GM23248 (cell line): ENCODE measurements at regions not wholly inside any gene's neighbourhood (a gene's known extent, or its start where the extent isn't known, plus 50 kb on each side); places are given as distances from the start of the nearest gene placed in this dataset.

Experiments
- DNase-seq: peaks from one replicate; pipeline ENCODE4 v3.0.0-alpha.2; 2015
- H2AFZ ChIP-seq: fragments of 200-600 bp; sonication (generic); 2 replicates; pipeline ENCODE4 v1.6.1; 2016; ENCODE audit warnings: antibody characterized with exemption
- H3F3A ChIP-seq: fragments of 200-600 bp; sonication (generic); 2 replicates; pipeline ENCODE4 v1.6.1; 2016; ENCODE audit warnings: mild to moderate bottlenecking, antibody characterized with exemption, mixed run types; ENCODE audit not compliant: insufficient read depth
- H3K27ac ChIP-seq: fragments of 200-600 bp; sonication (generic); 2 replicates; pipeline ENCODE4 v1.5.1; 2016; ENCODE audit warnings: mild to moderate bottlenecking
- H3K27me3 ChIP-seq: fragments of 200-600 bp; sonication (generic); replicated peaks from 2 replicates; pipeline ENCODE4 v1.6.1; 2016; ENCODE audit warnings: mild to moderate bottlenecking; ENCODE audit not compliant: insufficient read depth
- H3K36me3 ChIP-seq: fragments of 200-600 bp; sonication (generic); 2 replicates; pipeline ENCODE4 v1.6.1; 2016; ENCODE audit warnings: low read depth, mild to moderate bottlenecking
- H3K4me1 ChIP-seq: fragments of 200-600 bp; sonication (generic); 2 replicates; pipeline ENCODE4 v1.6.1; 2016; ENCODE audit warnings: mild to moderate bottlenecking; ENCODE audit not compliant: insufficient read depth
- H3K4me2 ChIP-seq: fragments of 200-600 bp; sonication (generic); one replicate; pipeline ENCODE4 v1.6.1; 2016; ENCODE audit warnings: mild to moderate bottlenecking; ENCODE audit not compliant: unreplicated experiment
- H3K4me3 ChIP-seq: fragments of 200-600 bp; sonication (generic); 2 replicates; pipeline ENCODE4 v1.5.1; 2016; ENCODE audit warnings: mild to moderate bottlenecking
- H3K79me2 ChIP-seq: fragments of 200-600 bp; sonication (generic); 2 replicates; pipeline ENCODE4 v1.6.1; 2016; ENCODE audit warnings: mild to moderate bottlenecking; ENCODE audit not compliant: insufficient read depth
- H3K9ac ChIP-seq: fragments of 200-600 bp; sonication (generic); 2 replicates; pipeline ENCODE4 v1.6.1; 2016; ENCODE audit warnings: mild to moderate bottlenecking
- H3K9me2 ChIP-seq: fragments of 200-600 bp; sonication (generic); 2 replicates; pipeline ENCODE4 v1.6.1; 2016; ENCODE audit warnings: mixed run types, mild to moderate bottlenecking, moderate library complexity; ENCODE audit not compliant: insufficient read depth
- H3K9me3 ChIP-seq: fragments of 200-600 bp; sonication (generic); one replicate; pipeline ENCODE4 v1.6.1; 2017; ENCODE audit warnings: low read depth
- H4K20me1 ChIP-seq: fragments of 200-600 bp; sonication (generic); 2 replicates; pipeline ENCODE4 v1.6.0; 2016; ENCODE audit not compliant: insufficient read depth
- EZH2 ChIP-seq: fragments of 200-600 bp; sonication (generic); IDR thresholded peaks from 2 replicates; pipeline ENCODE4 v1.6.1; 2018; ENCODE audit warnings: antibody characterized with exemption, mild to moderate bottlenecking; ENCODE audit not compliant: insufficient read depth, poor library complexity, severe bottlenecking
- EZH2phosphoT487 ChIP-seq: fragments of 200-600 bp; sonication (generic); IDR thresholded peaks from 2 replicates; pipeline ENCODE4 v1.6.1; 2018; ENCODE audit warnings: antibody characterized with exemption, moderate library complexity, mild to moderate bottlenecking, low read depth; ENCODE audit not compliant: insufficient read depth
- WGBS, 2 experiments: methylation state at CpG; one replicate each; pipeline ENCODE4 v1.1.6; 2015 to 2017; ENCODE audit warnings: low lambda C conversion rate in 2 of 2, low coverage in 1 of 2; ENCODE audit errors: missing lambda C conversion rate in 2 of 2; 5-methylcytosine and 5-hydroxymethylcytosine counted together
- in situ Hi-C: fragments of 300-500 bp; cut with MboI; formaldehyde crosslinking; loops from 2 replicates; pipeline ENCODE4 v1.15.0; 2020

GRCh38 chr1:195872376-195872775, 735.9 kb downstream of the KCNT2 start:
- no peaks in the 10 kb centered on the region for H3K4me1 ChIP-seq
- no peak for DNase-seq
- TF ChIP-seq EZH2phosphoT487 (no peak), EZH2 (no peak)
- H3K9me3 ChIP-seq = no peaks in the 10 kb centered on the region
- no peaks in the 10 kb centered on the region for H3K27me3 ChIP-seq
- H3K4me3 ChIP-seq = no peak overlapping the region
- no peak overlapping the region for H3K27ac ChIP-seq
- no peak overlapping the region for H3K4me2 ChIP-seq
- H2AFZ ChIP-seq = no peak overlapping the region
- no peaks in the 10 kb centered on the region for H3F3A ChIP-seq
- H4K20me1 ChIP-seq = no peaks in the 10 kb centered on the region
- H3K9me2 ChIP-seq = no peaks in the 10 kb centered on the region
- in situ Hi-C loops = no loop called here
- no peaks in the 10 kb centered on the region for H3K36me3 ChIP-seq
- WGBS, 2 experiments = 66 to 69% methylated on average over 3 of the region's 3 CpGs
- no peaks in the 10 kb centered on the region for H3K79me2 ChIP-seq
- no peak overlapping the region for H3K9ac ChIP-seq

GRCh38 chr1:195867638-195868037, 740.6 kb downstream of the KCNT2 start:
- Histone ChIP-seq H3K9ac (no peak overlapping the region), H3K4me3 (no peak overlapping the region), H3K36me3 (no peaks in the 10 kb centered on the region), H3K27me3 (no peaks in the 10 kb centered on the region), H4K20me1 (no peaks in the 10 kb centered on the region), H3K9me2 (no peaks in the 10 kb centered on the region), H2AFZ (no peak overlapping the region), H3K4me1 (no peaks in the 10 kb centered on the region), H3F3A (no peaks in the 10 kb centered on the region), H3K4me2 (no peak overlapping the region), H3K9me3 (no peaks in the 10 kb centered on the region), H3K27ac (no peak overlapping the region), H3K79me2 (no peaks in the 10 kb centered on the region)
- DNase-seq = no peak
- in situ Hi-C loops = no loop called here
- TF ChIP-seq EZH2phosphoT487 = no peak
- no peak for TF ChIP-seq EZH2

- in situ Hi-C loops = no loop called here
These were observed 741.4 kb downstream of the KCNT2 start for GRCh38 chr1:195866781-195867222.

GRCh38 chr1:195866091-195866780, 742.0 kb downstream of the KCNT2 start:
- DNase-seq = no peak
- no peak overlapping the region for H3K4me2 ChIP-seq
- H3K27ac ChIP-seq = no peak overlapping the region
- H4K20me1 ChIP-seq = no peaks in the 10 kb centered on the region
- H3K4me3 ChIP-seq = no peak overlapping the region
- no peaks in the 10 kb centered on the region for H3K79me2 ChIP-seq
- no peaks in the 10 kb centered on the region for H3K4me1 ChIP-seq
- H3K9me3 ChIP-seq = no peaks in the 10 kb centered on the region
- in situ Hi-C loops = no loop called here
- WGBS, 2 experiments = 20 to 24% methylated on average over 6 of the region's 6 CpGs
- H3K9ac ChIP-seq = no peak overlapping the region
- no peaks in the 10 kb centered on the region for H3K9me2 ChIP-seq
- no peaks in the 10 kb centered on the region for H3K27me3 ChIP-seq
- H3F3A ChIP-seq = no peaks in the 10 kb centered on the region
- peak overlapping the region; percentile 66 for H2AFZ ChIP-seq
- no peak for TF ChIP-seq EZH2
- TF ChIP-seq EZH2phosphoT487 = no peak
- H3K36me3 ChIP-seq = no peaks in the 10 kb centered on the region

More at GRCh38 chr1:195866781-195867222, 741.4 kb downstream of the KCNT2 start:
- no peaks in the 10 kb centered on the region for H3K9me2 ChIP-seq
- H3K27me3 ChIP-seq = no peaks in the 10 kb centered on the region
- no peak overlapping the region for H3K4me3 ChIP-seq
- H3K79me2 ChIP-seq = no peaks in the 10 kb centered on the region
- peak overlapping the region; percentile 66 for H2AFZ ChIP-seq
- no peaks in the 10 kb centered on the region for H3F3A ChIP-seq
- no peaks in the 10 kb centered on the region for H3K36me3 ChIP-seq
- no peaks in the 10 kb centered on the region for H4K20me1 ChIP-seq
- DNase-seq = no peak
- H3K9me3 ChIP-seq = no peaks in the 10 kb centered on the region
- H3K27ac ChIP-seq = no peak overlapping the region
- no peak overlapping the region for H3K4me2 ChIP-seq
- TF ChIP-seq EZH2 (no peak), EZH2phosphoT487 (no peak)
- no peaks in the 10 kb centered on the region for H3K4me1 ChIP-seq
- no peak overlapping the region for H3K9ac ChIP-seq
- WGBS, 2 experiments = 80 to 85% methylated on average over 1 of the region's 1 CpG

GRCh38 chr1:195851804-195852203, 756.4 kb downstream of the KCNT2 start:
- TF ChIP-seq EZH2phosphoT487 (no peak), EZH2 (no peak)
- H3K9ac ChIP-seq = no peak overlapping the region
- H3K9me3 ChIP-seq = no peaks in the 10 kb centered on the region
- H3F3A ChIP-seq = no peaks in the 10 kb centered on the region
- H3K27me3 ChIP-seq = no peaks in the 10 kb centered on the region
- H3K4me2 ChIP-seq = no peak overlapping the region
- no peak overlapping the region for H3K4me3 ChIP-seq
- in situ Hi-C loops = no loop called here
- H3K9me2 ChIP-seq = no peaks in the 10 kb centered on the region
- WGBS, 2 experiments = 77 to 85% methylated on average over 2 of the region's 2 CpGs
- no peaks in the 10 kb centered on the region for H3K4me1 ChIP-seq
- no peak overlapping the region for H2AFZ ChIP-seq
- no peak overlapping the region for H3K27ac ChIP-seq
- H3K36me3 ChIP-seq = no peaks in the 10 kb centered on the region
- no peak for DNase-seq
- H3K79me2 ChIP-seq = no peaks in the 10 kb centered on the region
- H4K20me1 ChIP-seq = no peaks in the 10 kb centered on the region
